Activated CD4-positive, alpha-beta T cell treated with anti-CD3 and anti-CD28 coated beads, Interleukin-2, amount 50 U/mL, for 48 hours (primary cell): ENCODE measurements at regions not wholly inside any gene's neighbourhood (a gene's known extent, or its start where the extent isn't known, plus 50 kb on each side); places are given as distances from the start of the nearest gene placed in this dataset.
A peak's percentile ranks its signal among the peaks of the same experiment; 100 is the strongest.

ENCODE experiments used
- DNase-seq, 2 experiments: peaks; one replicate each; pipeline ENCODE4 v3.0.0-alpha.2; 2020

- DNase-seq = no peak
These were observed 91.3 kb upstream of the FAM171A1 start for GRCh38 chr10:15462253-15462897.

DNA sequence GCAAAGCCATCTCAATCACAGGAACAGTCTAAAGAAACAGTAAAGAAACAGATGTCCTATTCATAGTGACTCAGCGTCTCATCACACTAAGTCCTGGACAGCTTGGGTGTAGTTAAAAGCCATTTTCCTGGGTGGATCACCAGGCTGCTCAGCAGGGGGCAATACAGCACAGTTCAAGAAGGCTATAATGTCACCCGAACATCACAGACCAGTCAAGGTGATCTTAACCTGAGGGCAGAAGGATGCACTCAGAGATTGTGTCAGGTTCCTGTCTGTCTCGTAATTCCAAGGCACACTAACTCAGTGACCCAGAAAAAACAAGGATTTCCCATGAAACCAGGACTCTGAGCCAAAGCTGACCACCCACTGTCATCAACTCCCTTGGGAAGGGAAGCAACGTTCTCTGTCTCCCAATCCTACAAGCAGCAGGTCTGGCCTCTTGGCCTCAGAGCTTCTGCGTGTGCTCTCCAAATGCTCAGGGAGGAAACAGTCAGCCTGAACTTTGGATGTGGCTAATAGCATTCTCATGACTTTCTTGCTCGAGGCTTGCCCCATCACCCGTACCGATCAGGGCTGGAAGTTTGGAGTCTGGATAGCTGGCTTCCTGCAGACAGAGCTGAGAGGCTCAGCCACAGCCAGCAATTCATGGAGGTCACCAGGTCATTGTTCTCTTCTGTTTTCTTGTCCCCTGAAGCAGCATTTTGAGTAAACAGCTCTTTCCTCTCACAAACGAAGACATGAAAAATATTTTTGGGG is 90.4 kb upstream of the FAM171A1 start:
- no peak for DNase-seq

GRCh38 chr10:15460661-15461060 is 89.6 kb upstream of the FAM171A1 start:
- no peak for DNase-seq

DNA sequence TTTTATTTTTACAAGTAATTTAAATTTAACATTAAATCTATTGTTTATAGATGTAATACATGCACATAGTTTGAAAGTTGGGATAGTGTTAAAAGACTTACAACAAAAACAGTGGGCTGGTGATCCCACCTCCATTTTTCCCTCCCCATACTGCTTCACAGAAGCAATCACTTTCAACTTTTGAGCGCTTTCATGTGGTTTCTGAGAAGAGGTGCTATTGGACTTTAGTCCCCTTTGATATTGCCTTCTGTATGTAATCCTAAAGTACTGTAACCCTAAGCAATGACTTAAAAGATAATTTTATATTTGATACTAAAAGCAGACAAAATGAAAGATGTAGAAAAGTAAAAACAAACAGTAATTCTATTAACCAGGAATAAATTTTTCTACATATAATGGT is 88.1 kb upstream of the FAM171A1 start:
- DNase-seq = no peak

DNA sequence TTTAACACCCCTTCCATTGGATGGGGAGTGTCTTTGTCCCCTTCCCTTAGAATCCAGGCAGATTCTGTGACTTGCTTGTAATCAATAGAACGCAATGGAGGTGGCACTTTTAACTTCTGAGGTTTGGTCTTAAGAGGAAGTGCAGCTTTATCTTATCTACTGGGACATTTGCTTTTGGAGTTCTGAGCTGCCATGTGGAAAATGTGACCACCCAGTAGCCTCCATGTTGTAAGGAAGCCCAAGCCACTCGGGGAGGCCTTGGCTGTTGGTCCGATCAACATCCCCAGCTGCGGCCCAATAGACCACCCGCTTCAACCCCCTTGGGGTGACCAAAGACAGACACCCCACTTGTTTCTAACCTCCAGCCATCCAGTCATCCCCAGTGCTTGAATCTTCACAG is 86.3 kb upstream of the FAM171A1 start:
- DNase-seq = no peak

DNA sequence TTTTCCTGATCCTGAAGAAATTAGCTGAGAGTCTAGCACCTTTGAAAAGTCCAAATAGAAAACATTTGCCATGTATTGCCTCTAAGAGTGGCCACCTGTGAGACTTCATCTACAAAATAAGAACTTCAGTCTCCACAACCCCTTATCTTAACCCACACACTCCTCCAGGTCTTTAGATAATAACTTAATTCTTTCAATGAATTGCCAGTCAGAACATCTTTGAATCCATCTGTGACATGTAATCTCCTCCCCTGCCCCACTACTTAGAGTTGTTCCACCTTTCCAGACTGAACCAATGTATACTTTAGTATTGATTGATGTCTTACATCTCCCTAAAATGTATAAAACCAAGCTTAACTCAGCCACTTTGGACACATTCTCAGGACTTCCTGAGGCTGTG is 84.4 kb upstream of the FAM171A1 start:
- DNase-seq = no peak

DNA sequence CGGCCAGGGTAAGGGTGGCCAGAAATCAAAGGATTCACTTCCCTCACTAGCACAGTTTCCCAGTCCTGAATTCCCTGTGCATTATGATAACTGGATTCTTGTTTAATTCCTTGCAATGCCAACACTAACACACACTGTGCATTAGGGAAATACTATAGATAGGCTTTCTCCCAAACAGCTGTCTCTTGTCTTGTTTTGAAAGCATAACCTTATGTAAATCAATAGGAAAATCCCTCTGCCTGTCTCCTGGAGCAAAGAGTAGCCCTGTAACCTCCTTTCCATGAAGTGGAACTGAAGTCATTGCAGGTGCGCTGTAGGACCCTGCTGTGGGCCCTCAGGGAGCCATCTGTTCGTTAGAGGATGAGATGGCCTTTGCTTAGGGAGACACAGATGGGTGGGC is 82.8 kb upstream of the FAM171A1 start:
- DNase-seq = no peak

- DNase-seq = no peak
These were observed 82.4 kb upstream of the FAM171A1 start for GRCh38 chr10:15453457-15453856.

DNA sequence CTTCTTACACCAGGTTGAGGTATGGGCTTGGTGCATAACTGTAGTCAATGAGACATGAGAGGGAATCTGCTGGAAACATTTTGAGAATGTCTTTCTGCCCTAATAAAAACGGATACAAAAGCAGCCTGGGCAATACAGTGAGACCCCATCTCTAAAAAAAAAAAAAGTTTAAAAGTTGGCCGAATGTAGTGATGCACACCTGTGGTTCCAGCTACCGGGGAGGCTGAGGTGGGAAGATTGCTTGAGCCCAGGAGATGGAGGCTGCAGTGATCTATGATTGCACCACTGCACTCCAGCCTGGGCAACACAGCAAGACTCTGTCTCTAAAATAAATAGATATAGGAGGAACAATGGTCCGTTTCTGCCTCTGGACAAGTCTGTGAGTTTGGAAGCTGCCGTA is 81.5 kb upstream of the FAM171A1 start:
- no peak for DNase-seq

- DNase-seq = no peak
These were observed 80.3 kb upstream of the FAM171A1 start for GRCh38 chr10:15451137-15452094.

- DNase-seq = no peak
These were observed 77.5 kb upstream of the FAM171A1 start for GRCh38 chr10:15448598-15448997.

DNA sequence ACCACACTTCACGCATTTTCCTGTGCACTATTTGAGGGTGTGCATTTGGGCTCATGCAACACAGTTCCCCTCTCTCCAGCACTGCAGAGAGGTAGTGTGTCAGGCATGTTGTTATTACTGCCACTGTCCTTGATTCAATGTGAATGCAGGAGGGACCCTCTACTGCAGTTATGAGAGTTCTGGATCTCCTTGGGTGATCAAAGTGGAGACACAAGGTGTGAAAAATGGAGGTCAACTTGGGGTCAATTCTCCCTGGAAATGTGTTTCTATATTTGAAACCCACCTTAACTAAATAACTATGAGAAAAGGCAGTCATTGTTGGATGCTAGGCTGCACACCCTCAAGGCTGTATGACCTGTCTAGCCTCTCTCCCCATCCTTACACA is 73.9 kb upstream of the FAM171A1 start:
- no peak for DNase-seq

DNA sequence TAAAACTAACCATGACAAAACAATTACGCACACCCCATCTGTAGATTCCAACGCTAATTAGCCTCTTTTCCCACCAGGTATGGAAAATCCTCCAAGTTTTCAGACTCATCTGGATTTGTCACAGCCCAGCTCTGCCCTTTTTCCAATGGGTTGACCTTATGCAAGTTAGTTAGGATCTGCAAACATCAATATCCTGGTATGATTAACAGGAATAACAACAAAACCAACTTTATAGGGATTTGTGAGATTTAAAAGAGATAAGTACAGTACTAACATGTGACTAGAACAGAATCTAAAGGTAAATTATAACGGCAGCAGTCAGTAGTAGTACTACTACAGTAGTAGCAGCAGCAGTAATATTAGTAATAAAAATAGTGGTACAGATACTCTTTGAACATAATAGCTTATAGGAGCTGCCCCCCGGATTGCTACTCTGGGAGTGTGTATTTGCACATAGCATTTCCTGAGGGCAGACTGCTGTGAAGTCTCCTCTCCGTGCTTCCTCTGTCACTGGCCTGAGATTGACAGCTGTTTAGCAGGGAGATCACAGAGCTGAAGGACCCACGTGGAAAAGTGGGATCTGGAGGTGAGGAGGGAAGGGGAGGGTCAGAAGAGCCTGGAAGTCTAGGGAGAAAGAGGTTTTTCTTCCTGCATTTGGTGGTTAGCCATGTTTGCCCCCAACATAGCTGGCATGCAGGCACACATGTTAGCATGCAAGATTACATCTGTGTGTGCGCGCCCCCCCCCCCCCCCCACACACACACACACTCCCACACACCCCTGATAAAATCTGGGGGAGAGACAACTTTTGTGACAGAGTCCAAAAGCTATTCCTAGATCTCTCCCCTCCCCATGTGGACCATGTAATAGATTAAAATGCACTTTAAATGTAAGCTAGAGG is 73.3 kb upstream of the FAM171A1 start:
- no peak for DNase-seq

DNA sequence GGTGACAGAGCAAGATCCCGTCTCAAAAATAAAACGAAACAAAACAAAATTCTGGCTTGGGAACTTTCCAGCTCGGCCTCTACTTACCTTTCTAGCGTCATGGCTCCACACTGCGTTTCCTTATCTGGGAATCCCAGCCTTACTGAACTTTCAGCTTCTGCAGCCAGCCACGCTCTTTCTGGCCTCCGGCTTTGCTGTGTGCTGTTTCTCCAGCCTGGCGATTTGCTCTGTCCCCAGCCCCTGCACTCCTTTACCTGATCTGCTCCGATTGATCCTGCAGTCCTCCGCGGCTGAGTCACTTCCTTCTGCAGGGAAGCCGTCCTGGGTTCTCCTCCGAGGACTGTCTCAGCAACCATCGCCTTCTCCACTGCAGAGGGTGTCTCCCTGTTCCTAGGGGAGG is 71.0 kb upstream of the FAM171A1 start:
- DNase-seq = no peak

- DNase-seq = no peak
These were observed 69.2 kb upstream of the FAM171A1 start for GRCh38 chr10:15440204-15440711.

DNA sequence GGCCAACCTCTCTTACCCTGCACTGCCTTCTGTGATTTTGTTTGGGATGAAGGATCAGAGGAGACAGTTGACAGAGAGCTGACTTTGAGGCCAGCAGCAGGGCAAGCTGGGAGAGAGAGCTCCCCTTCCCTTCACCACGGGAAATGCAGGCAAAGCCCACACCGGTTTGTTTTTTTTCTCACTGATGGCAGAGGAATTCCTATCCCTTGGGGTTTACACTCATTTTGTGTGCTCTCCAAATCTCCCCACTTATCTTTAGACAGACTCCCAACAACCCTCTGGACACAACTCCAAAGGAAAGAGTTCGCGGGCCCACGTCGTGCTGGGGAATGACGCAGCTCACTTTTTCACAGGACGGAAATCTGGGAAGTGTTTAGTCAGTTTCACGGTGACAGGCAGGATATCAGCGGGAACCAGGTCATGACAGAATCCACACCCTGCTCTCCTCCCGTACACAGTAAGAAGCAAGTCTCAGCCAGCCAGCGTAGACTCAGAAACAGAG is 68.3 kb upstream of the FAM171A1 start:
- no peak for DNase-seq

- DNase-seq = no peak
These were observed 65.6 kb upstream of the FAM171A1 start for GRCh38 chr10:15436696-15437095.

- DNase-seq = peak in 1 of 2 experiments; percentile 15
These were observed 62.9 kb upstream of the FAM171A1 start for GRCh38 chr10:15433850-15434537.

- no peak for DNase-seq
These were observed 61.2 kb upstream of the FAM171A1 start for GRCh38 chr10:15432266-15432665.

DNA sequence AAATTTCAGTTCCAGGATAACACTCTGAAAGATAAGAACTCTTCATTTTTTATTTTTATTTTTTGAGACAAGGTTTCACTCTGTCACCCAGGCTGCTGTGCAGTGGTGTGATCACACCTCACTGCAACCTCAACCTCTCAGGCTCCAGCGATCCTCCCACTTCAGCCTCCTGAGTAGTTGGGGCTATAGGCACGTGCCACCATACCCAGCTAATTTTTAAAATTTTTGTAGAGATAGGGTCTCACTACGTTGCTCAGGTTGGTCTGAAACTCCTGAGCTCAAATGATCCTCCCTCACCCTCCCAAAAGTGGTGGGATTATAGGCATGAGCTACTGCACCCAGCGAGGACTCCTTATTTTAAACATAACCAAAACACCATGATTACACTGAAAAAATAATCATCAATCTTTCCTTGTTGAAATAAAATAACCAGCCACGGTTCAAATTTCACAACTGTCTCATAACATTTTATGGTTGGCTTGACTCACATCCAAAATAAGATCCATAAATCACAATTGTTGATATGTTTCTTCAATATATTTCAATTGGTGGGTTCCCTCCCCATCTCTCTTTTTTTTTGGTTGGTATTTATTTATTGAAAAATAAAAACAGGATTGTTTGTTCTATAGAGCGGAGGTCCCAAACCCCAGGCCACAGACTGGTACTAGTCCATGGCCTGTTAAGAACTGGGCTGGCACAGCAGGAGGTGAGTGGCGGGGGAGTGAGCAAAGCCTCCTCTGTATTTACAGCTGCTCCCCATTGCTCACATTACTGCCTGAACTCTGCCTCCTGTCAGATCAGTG is 60.1 kb upstream of the FAM171A1 start:
- DNase-seq = no peak

DNA sequence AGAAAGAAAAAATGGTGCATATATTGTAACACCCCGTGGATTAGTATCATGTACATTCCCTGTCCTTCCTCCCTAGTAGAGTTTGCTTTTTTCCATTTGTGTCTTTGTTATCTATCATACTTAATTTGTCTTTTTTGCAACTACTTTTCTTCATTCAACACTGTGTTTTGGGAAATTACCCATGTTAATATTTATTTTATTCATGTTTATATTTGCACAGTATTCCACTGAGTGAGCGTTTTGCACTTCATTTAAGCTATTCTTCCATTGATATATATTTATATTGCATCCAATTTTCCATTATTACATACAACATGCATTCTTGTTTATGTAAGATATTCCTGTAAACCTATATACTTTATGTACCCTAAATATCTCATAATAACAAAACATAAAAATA is 57.6 kb upstream of the FAM171A1 start:
- no peak for DNase-seq
